CD4-positive, alpha-beta T cell treated with Interleukin-6 at 100 ng/mL for 8 hours (primary cell): ENCODE measurements at regions not wholly inside any gene's neighbourhood (a gene's known extent, or its start where the extent isn't known, plus 50 kb on each side); places are given as distances from the start of the nearest gene placed in this dataset.

Source experiments
- DNase-seq: peaks from one replicate; pipeline ENCODE4 v3.0.0-alpha.2; 2020; ENCODE audit warnings: mixed read lengths, low spot score

DNA sequence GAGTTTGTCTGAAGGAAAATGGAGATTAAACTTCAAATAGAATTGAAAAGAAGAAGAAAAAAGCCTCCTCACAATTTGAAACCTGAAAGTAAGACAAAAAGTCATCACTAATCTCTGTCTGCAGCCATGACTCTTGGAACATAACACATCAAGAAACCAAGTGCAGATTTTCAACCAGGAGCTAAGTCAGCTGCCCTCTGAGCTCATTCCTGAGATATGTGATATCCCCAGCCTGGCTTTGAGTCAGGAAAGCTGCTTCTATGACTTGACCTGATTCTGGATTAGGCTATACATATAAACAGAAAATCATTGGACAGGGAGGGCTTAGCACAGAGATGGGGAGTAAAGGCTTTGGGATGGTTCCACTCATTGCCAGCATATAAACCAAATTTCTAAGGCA lies 891.4 kb downstream of the TFAP2A start:
- DNase-seq = no peak

GRCh38 chr6:9522101-9522500 lies 892.8 kb downstream of the TFAP2A start:
- no peak for DNase-seq

- no peak for DNase-seq
Observed at GRCh38 chr6:9521152-9521530, 893.7 kb downstream of the TFAP2A start.

DNA sequence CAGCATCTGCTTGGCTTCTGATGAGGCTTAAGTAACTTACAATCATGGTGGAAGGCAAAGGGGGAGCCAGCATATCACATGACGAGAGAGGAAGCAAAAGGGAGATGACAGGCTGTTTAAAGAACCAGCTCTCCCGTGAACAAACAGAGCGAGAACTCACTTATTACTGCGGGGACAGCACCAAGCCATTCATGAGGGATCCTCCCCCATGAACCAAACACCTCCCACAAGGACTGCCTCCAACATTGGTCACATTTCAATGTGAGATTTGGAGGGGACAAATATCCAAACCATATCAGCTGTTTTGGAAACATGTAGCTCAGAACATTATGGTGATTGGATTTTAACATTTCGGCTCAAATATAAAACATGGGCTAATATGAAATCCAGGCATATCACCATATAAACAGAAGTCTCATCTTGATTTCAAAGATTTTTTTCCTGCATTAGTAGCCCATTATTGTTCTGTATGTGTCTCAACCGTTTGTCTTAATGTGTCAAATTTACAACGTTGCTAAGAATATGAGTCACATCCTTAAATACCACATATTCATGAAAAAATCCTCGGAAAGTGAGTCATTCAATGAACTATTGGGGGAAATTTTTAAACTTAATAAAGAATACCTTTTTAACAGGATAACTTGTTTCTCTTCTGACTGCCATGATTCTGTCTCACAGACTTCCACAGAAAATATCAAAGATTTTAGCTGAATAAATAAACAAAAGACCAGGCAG lies 894.3 kb downstream of the TFAP2A start:
- no peak for DNase-seq

- no peak for DNase-seq
Observed at GRCh38 chr6:9518431-9518830, 896.4 kb downstream of the TFAP2A start.

- DNase-seq = no peak
Observed at GRCh38 chr6:9517806-9518205, 897.1 kb downstream of the TFAP2A start.

GRCh38 chr6:9515633-9516606 lies 899.0 kb downstream of the TFAP2A start:
- DNase-seq = no peak

GRCh38 chr6:9514146-9514545 lies 900.7 kb downstream of the TFAP2A start:
- no peak for DNase-seq

DNA sequence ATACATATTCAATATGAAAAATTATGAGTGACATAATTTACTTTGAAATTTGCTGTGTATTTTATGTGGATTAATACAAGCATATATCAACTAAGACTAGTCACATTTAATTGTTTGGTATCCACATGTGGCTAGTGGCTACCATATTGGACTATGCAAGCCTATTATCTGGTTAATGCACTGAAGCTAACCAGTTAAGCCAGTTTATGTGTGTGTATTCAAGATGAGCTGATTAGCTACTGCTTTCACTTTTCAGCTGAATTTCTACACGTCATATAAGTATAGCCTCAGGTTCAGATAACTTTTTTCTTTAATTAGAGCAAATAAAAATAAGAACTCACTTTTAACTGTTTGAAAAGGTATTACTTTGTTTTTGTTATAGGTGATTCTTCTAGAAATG lies 903.7 kb downstream of the TFAP2A start:
- DNase-seq = no peak

GRCh38 chr6:9507136-9507895 lies 907.6 kb downstream of the TFAP2A start:
- no peak for DNase-seq

DNA sequence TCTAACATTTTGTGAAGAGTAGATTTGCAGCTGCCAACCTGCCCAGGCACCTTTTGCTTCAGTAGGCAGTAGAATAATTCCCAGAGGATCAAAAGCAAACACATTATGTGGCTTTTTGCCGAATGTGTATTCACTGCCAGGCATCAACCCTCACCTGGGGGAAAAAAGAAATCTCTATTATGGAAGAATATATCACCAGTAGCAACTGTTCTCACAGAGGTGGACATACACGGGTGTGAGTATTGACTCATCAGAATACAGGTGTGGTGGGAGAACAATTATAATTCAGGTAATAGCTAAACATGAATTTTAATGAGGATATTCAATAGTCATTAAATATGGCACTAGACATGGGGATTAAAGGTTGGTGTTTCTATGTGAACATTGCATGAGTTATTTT lies 910.7 kb downstream of the TFAP2A start:
- DNase-seq = no peak

GRCh38 chr6:9503111-9503761 lies 911.6 kb downstream of the TFAP2A start:
- DNase-seq = no peak

- DNase-seq = no peak
Observed at GRCh38 chr6:9499709-9500108, 915.2 kb downstream of the TFAP2A start.

- DNase-seq = no peak
Observed at GRCh38 chr6:9496837-9497236, 918.0 kb downstream of the TFAP2A start.

DNA sequence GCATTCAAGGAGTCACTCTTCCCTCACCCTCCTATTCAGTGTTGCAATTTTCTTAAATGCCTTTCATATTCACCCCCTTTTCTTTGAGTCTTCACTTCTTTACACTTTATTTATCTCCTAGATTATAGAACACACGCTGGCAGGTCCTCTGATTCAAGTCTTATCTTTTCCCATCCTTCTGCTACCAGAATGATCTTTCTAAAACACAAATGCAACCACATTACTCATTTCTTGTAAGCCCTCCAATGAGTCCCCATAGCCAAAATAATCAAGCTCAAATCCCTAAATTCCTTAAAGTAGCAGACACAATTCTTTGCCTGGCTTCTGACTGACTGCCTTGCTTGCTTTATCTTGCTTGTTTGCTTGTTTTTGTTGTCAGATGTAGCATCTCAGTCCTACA lies 920.0 kb downstream of the TFAP2A start:
- no peak for DNase-seq

- no peak for DNase-seq
Observed at GRCh38 chr6:9492790-9493189, 922.1 kb downstream of the TFAP2A start.

GRCh38 chr6:9487128-9487527 lies 927.7 kb downstream of the TFAP2A start:
- DNase-seq = no peak

DNA sequence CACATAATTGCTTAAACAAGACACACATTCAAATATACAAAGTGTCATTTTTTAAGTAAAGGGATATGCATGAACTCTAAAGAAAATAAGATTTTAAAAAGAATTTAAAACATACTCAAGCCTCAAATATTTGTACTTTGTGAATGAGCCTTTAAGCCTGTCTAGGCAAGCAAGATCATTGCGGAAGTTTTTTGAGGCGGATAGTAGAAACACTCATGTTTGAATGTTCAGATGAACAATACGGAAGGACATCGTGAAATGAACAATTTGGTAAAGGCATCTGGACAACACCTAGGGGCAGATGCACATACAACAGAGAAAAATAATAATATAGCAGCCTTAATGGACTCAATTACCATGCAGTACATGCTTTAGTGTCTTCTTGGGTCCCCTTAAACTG lies 928.9 kb downstream of the TFAP2A start:
- no peak for DNase-seq

- no peak for DNase-seq
Observed at GRCh38 chr6:9484686-9485085, 930.2 kb downstream of the TFAP2A start.

DNA sequence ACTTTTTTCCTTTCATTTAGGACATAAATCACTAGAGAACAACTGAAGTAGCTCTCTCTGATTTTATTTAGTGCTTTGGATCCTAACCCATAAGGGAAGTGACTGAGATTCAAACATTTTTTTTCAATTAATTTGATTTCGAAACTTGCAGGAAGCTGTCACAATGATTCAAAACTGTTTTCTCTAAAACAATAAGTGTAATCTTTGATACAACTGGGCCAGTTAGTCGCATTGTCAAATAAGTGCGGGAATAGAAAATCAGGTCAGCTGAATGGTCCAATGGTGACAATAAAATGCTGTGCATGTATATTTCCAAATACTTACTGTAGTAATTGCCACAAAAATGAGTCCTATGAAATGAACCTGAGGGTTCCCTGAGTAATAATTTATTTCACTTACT lies 930.8 kb downstream of the TFAP2A start:
- no peak for DNase-seq

DNA sequence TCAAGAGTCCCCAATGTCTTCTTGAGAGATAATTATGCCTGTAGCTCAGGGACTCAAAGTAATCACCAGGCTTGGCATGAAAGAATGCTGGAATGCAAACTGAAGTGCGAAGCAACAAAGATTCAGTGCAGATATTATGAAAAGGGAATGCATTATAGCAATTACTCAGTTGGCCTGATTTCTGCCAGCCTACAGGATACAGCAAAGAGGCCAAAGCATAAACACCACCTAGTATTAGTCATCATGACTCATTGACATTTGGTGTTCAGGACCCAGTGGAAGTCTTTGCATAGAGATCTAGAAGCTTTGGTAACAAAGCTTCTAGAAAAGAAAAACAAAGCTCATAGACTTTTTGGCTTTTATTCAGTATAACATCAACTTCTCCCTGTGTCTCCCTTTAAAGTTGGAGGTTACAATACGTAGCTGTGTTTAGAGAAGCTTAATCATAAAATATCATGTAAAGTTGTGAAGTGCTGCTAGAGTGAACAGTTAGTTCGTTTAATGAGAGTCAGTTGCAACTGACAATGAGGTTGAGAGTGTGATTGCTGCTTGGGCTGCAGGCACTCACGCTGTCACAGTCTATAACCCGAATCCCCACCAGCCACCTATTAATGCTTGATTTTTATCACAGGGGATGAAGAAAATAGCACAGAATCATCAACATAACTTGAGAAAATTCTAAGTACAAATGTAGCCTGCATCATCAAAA lies 932.7 kb downstream of the TFAP2A start:
- DNase-seq = no peak
